Adrenal gland (tissue), 9 donors: ENCODE measurements at regions not wholly inside any gene's neighbourhood (a gene's known extent, or its start where the extent isn't known, plus 50 kb on each side); places are given as distances from the start of the nearest gene placed in this dataset.

Experiments
- DNase-seq, 7 donors: peaks; one replicate each; pipeline ENCODE4 v3.0.0-alpha.2; 2019 to 2020
- H3K27ac ChIP-seq, 5 donors: fragments of 200-600 bp; sonication (generic) in 4 of 5; 1 replicate in 3 of 5; 2 replicates in 2 of 5; pipeline versions ENCODE4 v1.5.1 to v1.8.0; 2016 to 2020; ENCODE audit warnings: mild to moderate bottlenecking in 1 of 5
- H3K27me3 ChIP-seq: fragments of 200-600 bp; 2 replicates; pipeline ENCODE4 v1.8.0; 2021
- H3K36me3 ChIP-seq, 2 donors: fragments of 200-600 bp; replicated peaks in 1 of 2; 1 replicate in 1 of 2; 2 replicates in 1 of 2; pipeline versions ENCODE4 v1.5.1 to v1.8.0; 2018 to 2022
- H3K4me1 ChIP-seq, 2 donors: fragments of 200-600 bp; replicated peaks in 1 of 2; 1 replicate in 1 of 2; 2 replicates in 1 of 2; pipeline versions ENCODE4 v1.5.1 to v1.8.0; 2018 to 2021
- H3K4me3 ChIP-seq, 4 donors: fragments of 200-600 bp; sonication (generic) in 3 of 4; one replicate each; pipeline ENCODE4 v1.5.1; 2016 to 2018
- H3K9me3 ChIP-seq, 3 donors: fragments of 200-600 bp; sonication (generic) in 1 of 3; replicated peaks in 1 of 3; 1 replicate in 2 of 3; 2 replicates in 1 of 3; pipeline versions ENCODE4 v1.5.1 to v1.8.0; 2016 to 2021
- POLR2A ChIP-seq, 2 donors: fragments of 450-650 bp; IDR thresholded peaks; one replicate each; pipeline ENCODE4 v1.6.1; 2017; ENCODE audit warnings: antibody characterized with exemption in 2 of 2, mild to moderate bottlenecking in 2 of 2, moderate library complexity in 1 of 2
- WGBS, 4 donors: extraction: QIAGEN DNeasy Blood & Tissue Kit in 2 of 4; methylation state at CpG; one replicate each; pipeline versions ENCODE4 v1.1.5 to v1.1.7; 2013 to 2017; 5-methylcytosine and 5-hydroxymethylcytosine counted together
- intact Hi-C, 2 donors: fragments of 100-400 bp; cut with DNase I; formaldehyde crosslinking; loops; one replicate each; pipeline versions ENCODE4 v1.14.1 to v1.15.0; 2022 to 2023
- TF ChIP-seq, protein P1 (sequence below), 6 experiments: fragments of 450-650 bp in 4 of 6; fragments of 200-600 bp in 2 of 6; sonication (generic) in 1 of 6; IDR thresholded peaks; 1 replicate in 5 of 6; 2 replicates in 1 of 6; pipeline versions ENCODE4 v1.5.1 to v1.8.0; 2016 to 2021; ENCODE audit warnings: antibody characterized with exemption in 6 of 6, mild to moderate bottlenecking in 2 of 6, moderate library complexity in 1 of 6
- donor health status: healthy with polysubstance abuse.
- donor health status: Bipolar disorder and iron deficiency.
- donor health status: DM: yes; HTN: yes; CAD: no.
- donor health status: DM: no; HTN: no; CAD: no.
- donor health status: DM: no; HTN: no; CAD: no.

DNA sequence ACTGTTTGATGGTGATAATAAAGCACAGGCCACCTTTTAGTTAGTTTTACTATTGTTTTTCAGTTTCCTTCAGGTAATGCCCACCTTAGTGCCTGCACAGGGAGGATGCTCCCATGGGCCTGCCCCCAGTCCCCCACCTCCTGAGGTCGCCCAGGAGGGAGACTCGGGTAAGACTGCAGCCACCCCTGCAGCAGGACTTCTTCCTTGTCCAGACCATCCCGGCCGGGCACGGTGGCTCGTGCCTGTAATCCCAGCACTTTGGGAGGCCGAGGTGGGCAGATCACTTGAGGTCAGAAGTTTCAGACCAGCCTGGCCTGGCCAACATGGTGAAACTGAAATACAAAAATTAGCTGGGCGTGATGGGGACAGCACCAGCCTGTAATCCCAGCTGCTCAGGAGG is 68.1 kb upstream of the TANC1 start:
- no peak for DNase-seq
- no peak overlapping the region for H3K4me3 ChIP-seq
- WGBS, 4 donors: 84 to 90% (median 86%) methylated on average over 3 to 8 of the region's 8 CpGs
- no peaks in the 10 kb centered on the region for H3K27me3 ChIP-seq
- TF ChIP-seq, protein P1, sequence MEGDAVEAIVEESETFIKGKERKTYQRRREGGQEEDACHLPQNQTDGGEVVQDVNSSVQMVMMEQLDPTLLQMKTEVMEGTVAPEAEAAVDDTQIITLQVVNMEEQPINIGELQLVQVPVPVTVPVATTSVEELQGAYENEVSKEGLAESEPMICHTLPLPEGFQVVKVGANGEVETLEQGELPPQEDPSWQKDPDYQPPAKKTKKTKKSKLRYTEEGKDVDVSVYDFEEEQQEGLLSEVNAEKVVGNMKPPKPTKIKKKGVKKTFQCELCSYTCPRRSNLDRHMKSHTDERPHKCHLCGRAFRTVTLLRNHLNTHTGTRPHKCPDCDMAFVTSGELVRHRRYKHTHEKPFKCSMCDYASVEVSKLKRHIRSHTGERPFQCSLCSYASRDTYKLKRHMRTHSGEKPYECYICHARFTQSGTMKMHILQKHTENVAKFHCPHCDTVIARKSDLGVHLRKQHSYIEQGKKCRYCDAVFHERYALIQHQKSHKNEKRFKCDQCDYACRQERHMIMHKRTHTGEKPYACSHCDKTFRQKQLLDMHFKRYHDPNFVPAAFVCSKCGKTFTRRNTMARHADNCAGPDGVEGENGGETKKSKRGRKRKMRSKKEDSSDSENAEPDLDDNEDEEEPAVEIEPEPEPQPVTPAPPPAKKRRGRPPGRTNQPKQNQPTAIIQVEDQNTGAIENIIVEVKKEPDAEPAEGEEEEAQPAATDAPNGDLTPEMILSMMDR (IDR thresholded peaks at IDR 0.05): no peak
- TF ChIP-seq POLR2A (IDR thresholded peaks at IDR 0.05): no peak
- no peak overlapping the region for H3K27ac ChIP-seq
- no peaks in the 10 kb centered on the region for H3K36me3 ChIP-seq
- intact Hi-C loops: loop anchor here (5.0 to 10.0 kb wide), 3 partner anchors 54 to 222 kb away; no protein-coding TSS in a partner anchor
- H3K4me1 ChIP-seq: no peaks in the 10 kb centered on the region
- H3K9me3 ChIP-seq: no peaks in the 10 kb centered on the region

DNA sequence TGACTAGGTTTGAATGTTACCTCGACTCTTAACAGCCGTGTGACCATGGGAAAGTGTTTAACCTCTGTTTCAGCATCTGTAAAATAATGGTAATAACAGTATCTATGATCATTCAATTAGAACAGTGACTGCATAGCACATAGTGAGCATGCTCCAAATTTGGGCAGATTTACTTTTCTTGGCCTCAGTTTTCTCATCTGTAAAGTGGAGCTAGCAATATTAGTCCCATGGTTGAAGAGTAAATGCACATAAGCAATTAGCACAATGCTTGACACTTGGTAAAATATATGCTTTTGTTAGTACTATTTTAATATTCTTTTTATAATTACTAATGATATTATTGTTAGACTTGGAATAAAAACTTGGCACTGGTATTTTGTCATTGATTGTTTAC is 66.4 kb upstream of the TANC1 start:
- Histone ChIP-seq H3K36me3 (no peaks in the 10 kb centered on the region), H3K4me1 (no peaks in the 10 kb centered on the region), H3K9me3 (no peaks in the 10 kb centered on the region), H3K27ac (no peak overlapping the region), H3K27me3 (no peaks in the 10 kb centered on the region), H3K4me3 (no peak overlapping the region)
- DNase-seq: no peak
- 94 to 100% (median 97%) methylated on average over 2 of the region's 2 CpGs for WGBS, 4 donors
- intact Hi-C loops: loop anchor here (5.0 to 10.0 kb wide), 3 partner anchors 53 to 220 kb away; no protein-coding TSS in a partner anchor
- no peak for TF ChIP-seq POLR2A (IDR thresholded peaks at IDR 0.05)

GRCh38 chr2:158903711-158904405 is 64.6 kb upstream of the TANC1 start:
- Histone ChIP-seq H3K4me3 (no peak overlapping the region), H3K27ac (no peak overlapping the region), H3K9me3 (no peaks in the 10 kb centered on the region), H3K36me3 (no peaks in the 10 kb centered on the region), H3K4me1 (no peaks in the 10 kb centered on the region), H3K27me3 (no peaks in the 10 kb centered on the region)
- WGBS, 4 donors: 66 to 84% (median 73%) methylated on average over 2 of the region's 2 CpGs
- TF ChIP-seq, protein P1 (IDR thresholded peaks at IDR 0.05): no peak
- no peak for TF ChIP-seq POLR2A (IDR thresholded peaks at IDR 0.05)
- intact Hi-C loops: loop anchor here (5.0 to 10.0 kb wide), 3 partner anchors 51 to 218 kb away; no protein-coding TSS in a partner anchor
- no peak for DNase-seq

- Histone ChIP-seq H3K27me3 (no peaks in the 10 kb centered on the region), H3K4me3 (no peak overlapping the region), H3K9me3 (no peaks in the 10 kb centered on the region), H3K36me3 (no peaks in the 10 kb centered on the region), H3K27ac (no peak overlapping the region), H3K4me1 (no peaks in the 10 kb centered on the region)
- TF ChIP-seq, protein P1 (IDR thresholded peaks at IDR 0.05): no peak
- TF ChIP-seq POLR2A (IDR thresholded peaks at IDR 0.05): no peak
- no peak for DNase-seq
- intact Hi-C loops: loop anchor here (5.0 to 10.0 kb wide), 3 partner anchors 50 to 218 kb away; no protein-coding TSS in a partner anchor
- 82 to 97% (median 89%) methylated on average over 1 of the region's 1 CpG for WGBS, 4 donors
These were observed 63.7 kb upstream of the TANC1 start for GRCh38 chr2:158904627-158905177.
